ENCODE measurements at regions not wholly inside any gene's neighbourhood (a gene's known extent, or its start where the extent isn't known, plus 50 kb on each side); places are given as distances from the start of the nearest gene placed in this dataset.

DNA sequence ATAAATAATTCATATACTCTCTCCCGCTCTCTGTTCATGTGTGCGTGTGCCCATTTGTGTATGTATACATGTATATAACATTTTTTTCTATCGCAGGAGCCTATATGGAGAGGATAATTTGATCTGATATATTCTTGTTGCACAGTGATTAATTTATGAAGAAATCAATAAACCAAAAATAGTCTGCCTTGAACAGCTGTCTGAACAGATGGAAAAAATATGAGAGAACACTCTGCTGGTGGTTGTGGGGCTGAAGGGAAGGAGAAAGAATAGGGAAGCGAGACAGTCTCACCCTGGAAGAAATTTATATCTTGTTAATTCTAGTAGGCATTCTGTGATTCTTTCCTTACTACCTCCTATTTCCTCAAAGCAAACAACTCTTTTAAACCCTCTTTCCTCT, 96.6 kb upstream of the B3GAT2 start:
- TF ChIP-seq, protein P1, sequence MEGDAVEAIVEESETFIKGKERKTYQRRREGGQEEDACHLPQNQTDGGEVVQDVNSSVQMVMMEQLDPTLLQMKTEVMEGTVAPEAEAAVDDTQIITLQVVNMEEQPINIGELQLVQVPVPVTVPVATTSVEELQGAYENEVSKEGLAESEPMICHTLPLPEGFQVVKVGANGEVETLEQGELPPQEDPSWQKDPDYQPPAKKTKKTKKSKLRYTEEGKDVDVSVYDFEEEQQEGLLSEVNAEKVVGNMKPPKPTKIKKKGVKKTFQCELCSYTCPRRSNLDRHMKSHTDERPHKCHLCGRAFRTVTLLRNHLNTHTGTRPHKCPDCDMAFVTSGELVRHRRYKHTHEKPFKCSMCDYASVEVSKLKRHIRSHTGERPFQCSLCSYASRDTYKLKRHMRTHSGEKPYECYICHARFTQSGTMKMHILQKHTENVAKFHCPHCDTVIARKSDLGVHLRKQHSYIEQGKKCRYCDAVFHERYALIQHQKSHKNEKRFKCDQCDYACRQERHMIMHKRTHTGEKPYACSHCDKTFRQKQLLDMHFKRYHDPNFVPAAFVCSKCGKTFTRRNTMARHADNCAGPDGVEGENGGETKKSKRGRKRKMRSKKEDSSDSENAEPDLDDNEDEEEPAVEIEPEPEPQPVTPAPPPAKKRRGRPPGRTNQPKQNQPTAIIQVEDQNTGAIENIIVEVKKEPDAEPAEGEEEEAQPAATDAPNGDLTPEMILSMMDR (IDR thresholded peaks at IDR 0.05; ENCODE audit: low read depth, low read length) = no peak
- no peak for TF ChIP-seq EZH2phosphoT487 (IDR thresholded peaks at IDR 0.05; ENCODE audit: low read depth)
